Gastroesophageal sphincter (tissue), 4 donors: ENCODE measurements at regions not wholly inside any gene's neighbourhood (a gene's known extent, or its start where the extent isn't known, plus 50 kb on each side); places are given as distances from the start of the nearest gene placed in this dataset.
A peak's percentile ranks its signal among the peaks of the same experiment; 100 is the strongest.

ENCODE experiments used
- ATAC-seq: fragments of 150-250 bp; one replicate; pipeline ENCODE4 v1.9.1; 2016; ENCODE audit warnings: mild to moderate bottlenecking, moderate library complexity
- H3K27ac ChIP-seq, 4 donors: fragments of 200-600 bp; sonication (generic) in 3 of 4; 1 replicate in 3 of 4; 2 replicates in 1 of 4; pipeline ENCODE4 v1.5.1; 2016 to 2019
- H3K27me3 ChIP-seq: fragments of 200-600 bp; sonication (generic); one replicate; pipeline ENCODE4 v1.5.1; 2019
- H3K36me3 ChIP-seq, 2 donors: fragments of 200-600 bp; sonication (generic); one replicate each; pipeline ENCODE4 v1.5.1; 2019; ENCODE audit warnings: control low read depth in 1 of 2
- H3K4me1 ChIP-seq, 3 donors: fragments of 200-600 bp; sonication (generic); 1 replicate in 2 of 3; 2 replicates in 1 of 3; pipeline ENCODE4 v1.5.1; 2016 to 2019; ENCODE audit warnings: control low read depth in 2 of 3
- H3K4me3 ChIP-seq, 2 donors: fragments of 200-600 bp; sonication (generic); one replicate each; pipeline ENCODE4 v1.5.1; 2019; ENCODE audit warnings: mild to moderate bottlenecking in 1 of 2, moderate library complexity in 1 of 2
- H3K9me3 ChIP-seq, 3 donors: fragments of 200-600 bp; sonication (generic); one replicate each; pipeline ENCODE4 v1.5.1; 2017 to 2019; ENCODE audit warnings: control low read depth in 2 of 3
- CTCF ChIP-seq, 4 experiments: fragments of 200-600 bp in 2 of 4; fragments of 450-650 bp in 2 of 4; sonication (generic) in 1 of 4; IDR thresholded peaks; one replicate each; pipeline ENCODE4 v1.5.1; 2017 to 2019; ENCODE audit warnings: antibody characterized with exemption in 4 of 4, mild to moderate bottlenecking in 2 of 4, moderate library complexity in 2 of 4
- EP300 ChIP-seq: sonication (generic); formaldehyde crosslinking; IDR thresholded peaks from one replicate; pipeline ENCODE4 v1.6.1; 2017; ENCODE audit warnings: antibody characterized with exemption, mild to moderate bottlenecking
- POLR2A ChIP-seq, 2 donors: fragments of 450-650 bp; IDR thresholded peaks; one replicate each; pipeline ENCODE4 v1.6.1; 2017; ENCODE audit warnings: antibody characterized with exemption in 2 of 2, mild to moderate bottlenecking in 2 of 2, moderate library complexity in 1 of 2
- POLR2AphosphoS5 ChIP-seq: sonication (generic); formaldehyde crosslinking; IDR thresholded peaks from one replicate; pipeline ENCODE4 v1.6.1; 2017; ENCODE audit warnings: antibody characterized with exemption
- WGBS, 2 donors: methylation state at CpG; one replicate each; pipeline ENCODE4 v1.1.5; 2018; ENCODE audit warnings: low coverage in 1 of 2; 5-methylcytosine and 5-hydroxymethylcytosine counted together

DNA sequence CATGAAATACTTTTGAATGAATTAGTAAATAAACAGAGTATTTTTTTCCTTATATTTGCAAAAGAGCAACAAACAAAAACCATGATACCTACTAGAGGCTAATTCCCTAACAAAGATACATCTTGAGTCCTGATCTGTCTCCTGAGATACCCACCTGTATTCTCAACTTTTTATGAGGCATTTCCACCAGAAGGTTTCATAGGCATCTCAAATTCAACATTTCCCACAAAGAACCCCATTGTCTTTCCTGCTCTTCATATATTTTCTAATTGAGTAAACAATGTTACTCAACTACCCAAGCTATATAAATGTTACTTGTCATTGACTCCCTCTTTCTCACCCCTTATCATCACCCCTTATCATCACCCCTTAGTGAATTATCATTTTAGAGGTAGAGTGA, 119.4 kb upstream of the RAI14 start:
- Histone ChIP-seq H3K4me3 (no peak overlapping the region), H3K4me1 (peaks cover 0 to 11% (median 9%) of the 10 kb centered on the region in 3 donors), H3K9me3 (no peaks in the 10 kb centered on the region), H3K36me3 (no peaks in the 10 kb centered on the region), H3K27me3 (no peaks in the 10 kb centered on the region), H3K27ac (no peak overlapping the region)
- no peak for ATAC-seq
- TF ChIP-seq EP300 (no peak), POLR2A (IDR thresholded peaks at IDR 0.05) (no peak), POLR2AphosphoS5 (no peak), CTCF (IDR thresholded peaks at IDR 0.05) (no peak)

DNA sequence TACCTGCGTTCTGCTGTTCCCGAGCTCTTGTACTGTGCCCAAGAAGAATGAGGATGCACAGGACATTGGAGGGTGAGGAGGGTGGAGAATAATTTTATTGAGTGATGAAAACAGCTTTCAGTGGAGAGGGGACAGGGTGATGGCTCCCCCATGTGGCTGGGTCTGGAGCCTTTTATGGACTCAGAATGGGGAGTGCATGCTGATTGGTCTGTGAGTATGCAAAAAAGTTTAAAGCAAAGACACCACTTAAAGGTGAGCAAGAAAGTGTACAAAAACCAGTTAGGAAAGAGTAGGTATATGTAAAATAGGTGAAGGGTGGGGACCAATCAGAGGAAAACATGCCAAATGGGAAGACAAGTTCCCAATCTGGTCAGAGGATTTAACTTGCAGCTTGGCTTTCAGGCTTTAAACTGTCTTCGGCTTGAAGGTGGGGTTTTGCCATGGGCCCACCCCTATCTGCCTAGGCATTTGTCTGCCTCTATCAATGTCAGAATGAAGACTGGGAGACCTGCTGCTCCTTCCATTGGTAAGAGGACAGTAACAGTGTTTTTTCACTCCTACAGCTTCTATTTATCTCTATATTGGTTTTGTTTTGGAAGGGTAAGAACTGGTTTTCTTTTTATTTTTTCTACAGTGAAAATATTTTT, 118.0 kb upstream of the RAI14 start:
- Histone ChIP-seq H3K36me3 (no peaks in the 10 kb centered on the region), H3K9me3 (no peaks in the 10 kb centered on the region), H3K27ac (no peak overlapping the region), H3K27me3 (no peaks in the 10 kb centered on the region), H3K4me3 (no peak overlapping the region), H3K4me1 (peaks cover 0 to 9% (median 6%) of the 10 kb centered on the region in 3 donors)
- TF ChIP-seq EP300 (no peak), CTCF (IDR thresholded peaks at IDR 0.05) (peak in 2 of 4 experiments; percentile 23 to 34)
- no peak for ATAC-seq
- WGBS, 2 donors: 90 to 100% methylated on average over 1 of the region's 3 CpGs

GRCh38 chr5:34539183-34539582, 116.9 kb upstream of the RAI14 start:
- Histone ChIP-seq H3K4me3 (no peak overlapping the region), H3K4me1 (peaks cover 0 to 3% (median 3%) of the 10 kb centered on the region in 3 donors), H3K27me3 (no peaks in the 10 kb centered on the region), H3K9me3 (peaks cover 0 to 4% (median 0%) of the 10 kb centered on the region in 3 donors), H3K36me3 (no peaks in the 10 kb centered on the region), H3K27ac (no peak overlapping the region)
- TF ChIP-seq POLR2A (IDR thresholded peaks at IDR 0.05) (no peak), CTCF (IDR thresholded peaks at IDR 0.05) (no peak), POLR2AphosphoS5 (no peak), EP300 (no peak)
- WGBS, 2 donors: 47% methylated on average over 1 of the region's 1 CpG; no CpG with 5 or more reads in 1 of the 2 donors
- ATAC-seq: no peak

- Histone ChIP-seq H3K4me1 (no peaks in the 10 kb centered on the region), H3K27ac (no peak overlapping the region), H3K4me3 (no peak overlapping the region), H3K36me3 (no peaks in the 10 kb centered on the region), H3K27me3 (no peaks in the 10 kb centered on the region), H3K9me3 (peaks cover 0 to 13% (median 0%) of the 10 kb centered on the region in 3 donors)
- TF ChIP-seq POLR2AphosphoS5: no peak
- TF ChIP-seq EP300: no peak
- no peak for TF ChIP-seq CTCF (IDR thresholded peaks at IDR 0.05)
- TF ChIP-seq POLR2A (IDR thresholded peaks at IDR 0.05): no peak
- 89 to 98% methylated on average over 3 to 4 of the region's 4 CpGs for WGBS, 2 donors
- no peak for ATAC-seq
Observed at GRCh38 chr5:34541067-34541466, 115.1 kb upstream of the RAI14 start.

- no peak overlapping the region for H3K27ac ChIP-seq
- WGBS, 2 donors: 22 to 88% methylated on average over 1 of the region's 1 CpG
- no peaks in the 10 kb centered on the region for H3K4me1 ChIP-seq
Observed at GRCh38 chr5:34542818-34543217, 113.3 kb upstream of the RAI14 start.

More at GRCh38 chr5:34542818-34543217, 113.3 kb upstream of the RAI14 start:
- ATAC-seq: no peak
- H3K27me3 ChIP-seq: no peaks in the 10 kb centered on the region
- no peak for TF ChIP-seq POLR2AphosphoS5
- no peak for TF ChIP-seq CTCF (IDR thresholded peaks at IDR 0.05)
- no peak for TF ChIP-seq EP300
- TF ChIP-seq POLR2A (IDR thresholded peaks at IDR 0.05): no peak
- H3K9me3 ChIP-seq: peaks cover 0 to 13% (median 0%) of the 10 kb centered on the region in 3 donors
- no peak overlapping the region for H3K4me3 ChIP-seq
- H3K36me3 ChIP-seq: no peaks in the 10 kb centered on the region
